HCT116 (cell line): ENCODE measurements at regions not wholly inside any gene's neighbourhood (a gene's known extent, or its start where the extent isn't known, plus 50 kb on each side); places are given as distances from the start of the nearest gene placed in this dataset.

ENCODE experiments used
- ATAC-seq: fragments of 200-7000 bp; cut with Tn5 transposase; 2 replicates; pipeline ENCODE4 v1.9.1; 2020; ENCODE audit warnings: mild to moderate bottlenecking, moderate library complexity
- BruUV-seq: library from RNA; stranded (reverse); fragments of 400-500 nt; replicated peaks from 2 replicates; lab custom pipeline; 2021; lab: Mats Ljungman, UMichigan
- CTCF ChIA-PET: fragments of 300-600 bp; sonication (Branson Sonifier 250); formaldehyde crosslinking; loops from one replicate; lab custom pipeline; 2021; ENCODE audit warnings: antibody characterized with exemption; lab: Charles Lee
- POLR2A ChIA-PET: fragments of 300-600, 350-600 bp; sonication (Branson Sonifier 250); formaldehyde crosslinking; loops from one replicate; lab custom pipeline; 2021; ENCODE audit warnings: antibody characterized with exemption; lab: Charles Lee
- RAD21 ChIA-PET, 2 experiments: fragments of 300-600 bp; sonication (Branson Sonifier 250); formaldehyde crosslinking; loops; one replicate each; lab custom pipeline; 2023; ENCODE audit warnings: low total read pairs in 2 of 2; ENCODE audit not compliant: uncharacterized antibody in 2 of 2, unreplicated experiment in 2 of 2, low non-redundant PET in 1 of 2; lab: Charles Lee
- DNase-seq: peaks from one replicate; pipeline ENCODE4 v3.0.0-alpha.2; 2010; ENCODE audit warnings: low read depth, low spot score
- H2AFZ ChIP-seq: fragments of 200-600 bp; shearing (Covaris generic), sonication (generic); 2 replicates; pipeline ENCODE4 v1.6.1; 2017; ENCODE audit warnings: low read depth, mixed run types, mixed read lengths, antibody characterized with exemption, low read length; ENCODE audit not compliant: poor library complexity, severe bottlenecking
- H3K27ac ChIP-seq: 2 replicates; pipeline ENCODE4 v1.5.1; 2012; ENCODE audit warnings: low read depth, low read length
- H3K27me3 ChIP-seq: fragments of 200-600 bp; sonication (generic); 2 replicates; pipeline ENCODE4 v1.6.1; 2016; ENCODE audit warnings: mixed run types, low read length, mixed read lengths; ENCODE audit not compliant: insufficient read depth
- H3K36me3 ChIP-seq, 2 experiments: fragments of 200-500 bp in 1 of 2; fragments of 200-600 bp in 1 of 2; sonication (Bioruptor generic) in 1 of 2; sonication (generic) in 1 of 2; 2 replicates each; pipeline versions ENCODE4 v1.5.1 to v1.6.1; 2014 to 2016; ENCODE audit warnings: low read length in 2 of 2, inconsistent platforms in 1 of 2, mixed read lengths in 1 of 2, mixed run types in 1 of 2; ENCODE audit not compliant: insufficient read depth in 2 of 2, control insufficient read depth in 1 of 2
- H3K4me1 ChIP-seq, 2 experiments: fragments of 200-600 bp in 1 of 2; sonication (generic) in 1 of 2; 2 replicates each; pipeline versions ENCODE4 v1.5.1 to v1.6.1; 2012 to 2017; ENCODE audit warnings: low read length in 2 of 2, inconsistent platforms in 1 of 2, mild to moderate bottlenecking in 1 of 2, mixed read lengths in 1 of 2, mixed run types in 1 of 2, moderate library complexity in 1 of 2; ENCODE audit not compliant: insufficient read depth in 2 of 2, control insufficient read depth in 1 of 2
- H3K4me2 ChIP-seq: fragments of 200-600 bp; sonication (generic); 2 replicates; pipeline ENCODE4 v1.6.1; 2017; ENCODE audit warnings: mixed run types, low read length, mixed read lengths
- H3K4me3 ChIP-seq, 2 experiments: fragments of 200-600 bp in 1 of 2; sonication (generic) in 1 of 2; replicated peaks in 1 of 2; 2 replicates each; pipeline ENCODE4 v1.5.1; 2011 to 2016; ENCODE audit warnings: low read length in 2 of 2, control low read depth in 1 of 2, low read depth in 1 of 2, mild to moderate bottlenecking in 1 of 2, mixed read lengths in 1 of 2, mixed run types in 1 of 2
- H3K79me2 ChIP-seq: fragments of 200-600 bp; sonication (generic); 2 replicates; pipeline ENCODE4 v1.6.1; 2017; ENCODE audit warnings: mild to moderate bottlenecking, mixed run types, low read length, moderate library complexity, mixed read lengths; ENCODE audit not compliant: insufficient read depth
- H3K9ac ChIP-seq: fragments of 200-600 bp; sonication (generic); 2 replicates; pipeline ENCODE4 v1.6.1; 2016; ENCODE audit warnings: low read length, mixed read lengths
- H3K9me2 ChIP-seq: fragments of 200-600 bp; sonication (generic), shearing (Covaris generic); 2 replicates; pipeline ENCODE4 v1.6.1; 2017; ENCODE audit warnings: mixed run types, mild to moderate bottlenecking, moderate library complexity; ENCODE audit not compliant: insufficient read depth
- H3K9me3 ChIP-seq, 2 experiments: fragments of 200-500 bp in 1 of 2; fragments of 200-600 bp in 1 of 2; sonication (Bioruptor generic) in 1 of 2; sonication (generic) in 1 of 2; 2 replicates each; pipeline ENCODE4 v1.6.1; 2014 to 2017; ENCODE audit warnings: low read length in 2 of 2, mixed read lengths in 2 of 2, inconsistent platforms in 1 of 2, low read depth in 1 of 2, mild to moderate bottlenecking in 1 of 2, mixed run types in 1 of 2, moderate library complexity in 1 of 2; ENCODE audit not compliant: control insufficient read depth in 1 of 2, insufficient read depth in 1 of 2
- H4K20me1 ChIP-seq: fragments of 200-600 bp; sonication (generic), shearing (Covaris generic); 2 replicates; pipeline ENCODE4 v1.6.1; 2017; ENCODE audit warnings: mixed run types, mild to moderate bottlenecking, moderate library complexity; ENCODE audit not compliant: insufficient read depth
- EZH2 ChIP-seq: fragments of 200-600 bp; sonication (generic); IDR thresholded peaks from 2 replicates; pipeline ENCODE4 v1.6.1; 2017; ENCODE audit warnings: antibody characterized with exemption, mixed run types
- EZH2phosphoT487 ChIP-seq: fragments of 200-600 bp; IDR thresholded peaks from 2 replicates; pipeline ENCODE4 v1.6.1; 2018; ENCODE audit warnings: antibody characterized with exemption, borderline replicate concordance
- MAX ChIP-seq: IDR thresholded peaks from 2 replicates; pipeline ENCODE4 v1.6.1; 2012
- POLR2A ChIP-seq: IDR thresholded peaks from 2 replicates; pipeline ENCODE4 v1.7.0; 2011; ENCODE audit warnings: borderline replicate concordance; ENCODE audit not compliant: insufficient read depth, insufficient read length; ENCODE audit errors: extremely low read depth
- RAD21 ChIP-seq: IDR thresholded peaks from 2 replicates; pipeline ENCODE4 v1.6.1; 2012; ENCODE audit warnings: low read depth, mild to moderate bottlenecking
- SIN3A ChIP-seq: IDR thresholded peaks from 2 replicates; pipeline ENCODE4 v1.6.1; 2012; ENCODE audit warnings: low read depth
- SRF ChIP-seq: IDR thresholded peaks from 2 replicates; pipeline ENCODE4 v1.6.1; 2012; ENCODE audit warnings: low read depth
- YY1 ChIP-seq: IDR thresholded peaks from 2 replicates; pipeline ENCODE4 v1.6.1; 2011; ENCODE audit warnings: low read length, low read depth, moderate library complexity, mild to moderate bottlenecking; ENCODE audit not compliant: insufficient replicate concordance; ENCODE audit errors: extremely low read depth
- ZBTB33 ChIP-seq: IDR thresholded peaks from 2 replicates; pipeline ENCODE4 v1.6.1; 2011; ENCODE audit warnings: mild to moderate bottlenecking, low read length, moderate library complexity; ENCODE audit not compliant: insufficient replicate concordance; ENCODE audit errors: extremely low read depth
- ZNF274 ChIP-seq: fragments of 200-500 bp; sonication (Bioruptor generic); IDR thresholded peaks from 2 replicates; pipeline ENCODE4 v1.6.1; 2014; ENCODE audit warnings: mild to moderate bottlenecking, low read depth, low read length, inconsistent platforms
- intact Hi-C: fragments of 100-400 bp; cut with micrococcal nuclease; formaldehyde crosslinking; loops from 2 replicates; pipeline ENCODE4 v1.10.0; 2022

GRCh38 chr5:51686622-51687021 is 303.4 kb downstream of the ISL1 start:
- no peak overlapping the region for H3K4me3 ChIP-seq
- RAD21 ChIA-PET, result no interaction called here
- POLR2A ChIA-PET, result no interaction called here
- DNase-seq (no peak), ATAC-seq (no peak)
- no peak overlapping the region for H3K9ac ChIP-seq
- H3K36me3 ChIP-seq, result no peaks in the 10 kb centered on the region
- H3K9me2 ChIP-seq, result no peaks in the 10 kb centered on the region
- no peak overlapping the region for H3K27ac ChIP-seq
- H4K20me1 ChIP-seq, result no peaks in the 10 kb centered on the region
- intact Hi-C loops, result no loop called here
- H3K79me2 ChIP-seq, result no peaks in the 10 kb centered on the region
- no peaks in the 10 kb centered on the region for H3K27me3 ChIP-seq
- H3K4me2 ChIP-seq, result no peak overlapping the region
- no peaks in the 10 kb centered on the region for H3K4me1 ChIP-seq
- no TSS peak for BruUV-seq
- CTCF ChIA-PET, result no interaction called here
- no peak overlapping the region for H2AFZ ChIP-seq
- TF ChIP-seq YY1 (no peak), EZH2 (no peak), EZH2phosphoT487 (no peak), SIN3A (no peak), MAX (no peak), RAD21 (no peak), POLR2A (no peak), ZNF274 (no peak), ZBTB33 (no peak), SRF (no peak)
- H3K9me3 ChIP-seq, result no peaks in the 10 kb centered on the region
